ENCODE measurements at regions not wholly inside any gene's neighbourhood (a gene's known extent, or its start where the extent isn't known, plus 50 kb on each side); places are given as distances from the start of the nearest gene placed in this dataset.

DNA sequence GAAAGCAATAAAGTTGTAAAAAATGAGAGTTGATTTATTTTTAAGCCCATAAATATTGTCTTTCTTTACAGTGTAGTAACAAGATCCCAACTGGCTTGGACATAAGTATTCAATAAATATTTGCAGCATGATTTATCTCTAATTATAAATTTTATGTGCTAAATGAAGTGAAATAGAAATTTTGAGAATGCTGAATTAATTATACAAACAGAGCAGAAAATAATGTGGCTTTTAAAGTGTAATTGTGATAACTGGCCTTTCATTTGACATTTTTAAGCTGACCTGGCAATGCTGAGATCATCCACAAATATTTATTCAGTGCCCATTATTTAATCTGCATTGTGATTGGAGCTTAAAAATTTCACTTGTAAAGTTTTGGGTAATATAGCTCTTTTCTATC, 201.6 kb upstream of the NAV3 start:
- no peak for DNase-seq

DNA sequence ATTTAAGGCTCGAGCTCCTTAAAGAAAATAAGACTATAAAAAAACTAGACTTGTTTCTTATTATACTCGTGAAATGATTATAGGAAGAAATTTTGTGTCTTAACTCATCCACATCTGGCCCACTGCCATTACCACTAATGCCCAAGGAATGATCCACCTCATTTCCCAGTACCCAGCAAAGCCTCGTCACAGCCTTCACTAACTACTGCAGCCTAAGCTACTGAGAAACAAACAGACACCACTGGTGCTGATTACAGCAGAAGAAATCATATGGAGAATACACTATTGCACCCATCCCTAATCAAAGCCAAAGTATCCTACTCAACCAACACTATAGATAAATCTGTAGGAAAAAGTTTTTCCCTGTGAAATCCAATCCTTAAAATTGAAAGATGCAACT, 205.3 kb upstream of the NAV3 start:
- DNase-seq, result no peak

DNA sequence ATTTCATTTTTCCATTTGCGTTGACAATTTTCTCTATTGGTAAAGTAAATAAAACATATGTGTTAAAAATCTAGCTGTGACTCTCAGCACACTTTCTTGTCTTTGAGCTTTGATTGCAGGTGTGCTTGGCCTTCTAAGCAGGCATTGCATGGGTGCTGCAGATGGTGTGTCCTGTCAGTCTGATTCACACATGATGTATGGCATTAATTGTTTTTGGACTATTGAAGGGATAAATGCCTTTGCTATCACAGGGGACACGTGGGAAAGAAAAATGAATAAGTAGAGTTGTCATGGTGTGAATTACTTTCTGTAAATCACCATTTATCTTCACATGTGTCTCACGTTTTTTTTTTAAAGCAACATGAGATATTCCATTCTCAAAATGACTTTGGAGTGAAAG, 211.3 kb upstream of the NAV3 start:
- DNase-seq, result no peak

DNA sequence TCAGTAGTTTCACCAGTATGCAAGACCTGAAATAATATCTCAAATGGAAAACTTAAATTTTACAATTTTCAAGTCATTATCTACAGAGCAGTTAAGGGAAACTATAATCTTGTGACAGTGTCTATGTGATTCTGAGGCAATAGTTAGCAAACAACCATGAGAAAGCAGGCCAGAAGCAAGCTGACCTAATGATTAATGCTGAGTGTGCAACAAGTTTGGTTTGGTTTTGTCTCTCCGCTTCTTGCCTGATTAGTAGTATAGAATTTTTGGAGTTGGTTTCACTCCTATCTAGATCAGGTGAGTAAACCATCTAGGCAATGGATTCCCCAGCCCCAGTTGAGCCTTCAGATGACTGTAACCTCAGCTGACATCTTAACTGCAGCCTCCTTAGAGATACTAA, 212.9 kb upstream of the NAV3 start:
- no peak for DNase-seq

DNA sequence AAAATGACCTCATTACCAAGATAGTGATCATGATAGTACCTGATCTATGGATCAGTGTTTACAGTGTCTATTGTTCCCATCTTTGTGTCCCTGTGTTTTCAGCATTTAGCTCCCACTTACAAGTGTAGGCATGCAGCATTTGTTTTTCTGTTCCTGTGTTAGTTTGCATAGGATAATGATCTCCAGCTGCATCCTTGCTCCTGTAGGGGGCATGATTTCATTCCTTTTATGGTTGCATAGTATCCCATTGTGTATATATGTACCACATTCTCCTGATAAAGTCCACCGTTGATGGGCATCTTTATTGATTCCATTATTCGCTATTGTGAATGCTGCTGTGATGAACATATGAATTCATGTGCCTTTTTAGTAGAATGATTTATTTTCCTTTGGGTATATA, 215.4 kb upstream of the NAV3 start:
- no peak for DNase-seq

DNA sequence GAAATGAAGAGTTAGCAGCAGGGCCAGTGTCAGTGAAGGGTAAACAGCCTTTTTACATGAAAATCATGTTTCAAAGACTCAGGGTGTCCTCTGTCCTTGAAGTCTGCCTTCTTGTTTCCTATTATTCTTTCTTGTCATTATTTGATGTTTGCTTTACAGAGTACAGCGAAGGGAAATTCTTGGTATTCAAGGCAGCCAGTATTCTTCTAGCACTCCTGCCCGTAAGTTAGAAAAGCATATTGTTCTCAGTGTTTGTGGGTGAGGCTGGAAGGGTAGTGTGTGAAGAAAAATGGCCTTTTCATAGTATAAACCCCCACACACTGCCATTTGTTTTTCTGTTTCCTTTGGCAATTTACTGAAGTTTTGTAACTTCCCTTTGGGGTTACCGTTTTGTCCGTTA, 217.3 kb upstream of the NAV3 start:
- no peak for DNase-seq

DNA sequence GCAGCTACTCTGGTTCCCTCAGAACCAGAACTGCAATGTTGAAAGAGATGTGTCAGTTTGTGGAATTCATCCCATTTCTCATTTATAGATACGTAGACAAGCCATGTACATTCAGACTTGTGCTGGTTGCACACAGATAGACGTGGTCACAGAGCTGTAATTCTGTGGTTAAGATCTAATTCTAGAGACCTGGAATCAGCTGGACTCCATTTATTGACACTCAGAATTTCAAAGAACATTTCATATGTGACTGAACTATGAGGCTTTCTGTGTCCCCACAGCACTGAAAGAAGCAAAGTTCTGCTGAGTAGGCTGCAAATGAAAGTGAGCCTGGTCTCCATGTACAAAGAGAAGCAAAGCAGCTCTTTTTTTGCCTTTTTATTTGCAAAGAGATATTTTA, 220.2 kb upstream of the NAV3 start:
- DNase-seq, result no peak

DNA sequence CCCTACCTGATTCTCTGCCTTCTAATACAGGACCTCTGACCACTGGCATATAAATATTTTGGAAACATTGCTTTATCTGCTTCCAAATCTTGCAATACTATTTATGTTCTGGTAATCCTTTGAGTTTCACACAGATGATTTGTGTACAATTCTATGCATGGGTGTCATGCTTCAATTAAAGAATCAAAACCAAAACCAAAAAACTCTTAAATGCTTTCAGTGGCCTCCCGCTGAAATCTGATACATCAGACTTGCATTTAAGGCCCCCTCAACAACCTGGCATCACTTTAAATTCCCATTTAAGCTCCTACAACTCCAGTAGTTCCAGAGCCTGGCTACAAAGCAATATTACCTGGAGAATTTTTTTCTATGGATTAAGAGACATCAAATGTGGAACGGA, 221.7 kb upstream of the NAV3 start:
- no peak for DNase-seq

DNA sequence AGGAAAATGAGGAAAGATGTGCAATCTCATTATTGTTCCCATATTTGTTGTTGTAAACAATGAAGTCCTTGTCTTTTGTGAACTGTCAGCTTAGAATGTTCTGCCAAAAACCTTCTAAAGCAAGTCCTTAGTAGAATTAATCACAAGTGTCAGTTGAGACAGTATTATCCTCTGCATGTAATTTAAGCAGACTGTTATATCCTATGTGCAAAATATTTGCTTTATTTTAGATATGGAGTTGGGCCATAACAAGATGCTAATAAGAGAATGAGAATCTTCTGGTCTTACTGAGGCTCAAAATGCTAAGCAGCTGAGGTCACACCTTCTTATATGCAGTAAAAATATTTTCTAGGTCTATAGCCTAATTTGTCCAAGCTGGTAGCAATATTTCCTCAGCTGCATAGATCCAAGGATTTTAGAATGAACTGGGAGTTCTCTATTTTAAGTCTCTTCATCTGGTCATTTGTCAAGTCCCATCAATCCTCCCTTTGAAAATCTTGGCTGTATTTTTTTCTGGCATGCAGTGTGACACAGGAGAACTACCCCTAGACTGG, 222.3 kb upstream of the NAV3 start:
- DNase-seq, result peak; percentile 54

DNA sequence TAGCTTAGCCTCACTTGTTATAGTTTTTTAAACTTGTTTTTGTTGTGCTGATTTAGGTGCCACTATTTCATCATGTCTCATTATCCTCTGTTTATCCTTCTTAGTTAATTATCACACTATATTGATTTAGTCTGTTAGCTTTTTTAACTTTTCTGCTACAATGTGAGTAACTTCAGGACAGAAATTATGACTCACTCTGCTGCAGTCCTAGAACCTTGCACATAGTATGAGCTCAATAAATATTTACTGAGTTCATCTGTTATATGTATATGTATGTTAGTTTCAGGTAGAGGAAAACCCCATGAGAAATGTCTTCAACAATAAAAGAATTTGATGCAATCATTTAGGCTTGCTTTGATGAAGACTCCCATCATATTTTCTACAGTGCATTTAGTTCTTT, 224.3 kb upstream of the NAV3 start:
- DNase-seq, result no peak

DNA sequence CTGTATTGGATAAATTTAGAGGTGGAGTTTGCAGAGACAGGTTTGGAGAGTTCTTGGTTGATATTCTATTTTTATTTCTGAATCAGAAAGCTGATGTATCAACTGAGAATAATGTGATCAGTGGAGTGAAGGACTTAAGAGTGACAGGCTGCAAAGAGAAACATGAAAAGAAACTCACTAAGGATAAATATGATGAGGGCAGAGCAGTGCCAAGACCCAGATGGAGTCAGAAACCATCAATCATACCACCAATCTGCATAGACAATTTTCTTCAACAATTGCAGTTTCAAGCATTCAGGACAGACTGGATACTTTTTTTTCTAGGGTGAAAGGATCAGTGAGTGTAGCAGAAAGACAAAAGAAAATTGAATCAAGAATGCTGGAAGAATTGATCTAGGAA, 226.7 kb upstream of the NAV3 start:
- no peak for DNase-seq

DNA sequence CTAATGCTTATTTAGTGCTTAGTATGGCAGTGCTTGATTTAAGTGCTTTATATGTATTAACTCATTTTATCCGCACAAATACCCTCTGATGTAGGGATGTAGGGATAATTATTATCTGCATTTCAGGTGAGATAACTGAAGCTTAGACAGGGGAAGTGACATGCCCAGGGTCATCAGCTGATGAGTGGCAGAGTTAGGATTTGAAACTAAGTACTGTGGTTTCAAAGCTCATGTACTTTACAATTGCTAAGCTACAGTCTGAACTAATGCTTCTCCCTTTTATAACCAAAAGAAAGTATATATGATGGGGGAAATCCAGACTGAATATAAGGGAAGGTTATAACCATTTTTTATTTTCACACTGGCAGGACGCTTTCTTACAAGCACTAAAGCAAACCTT, 229.6 kb upstream of the NAV3 start:
- no peak for DNase-seq

DNA sequence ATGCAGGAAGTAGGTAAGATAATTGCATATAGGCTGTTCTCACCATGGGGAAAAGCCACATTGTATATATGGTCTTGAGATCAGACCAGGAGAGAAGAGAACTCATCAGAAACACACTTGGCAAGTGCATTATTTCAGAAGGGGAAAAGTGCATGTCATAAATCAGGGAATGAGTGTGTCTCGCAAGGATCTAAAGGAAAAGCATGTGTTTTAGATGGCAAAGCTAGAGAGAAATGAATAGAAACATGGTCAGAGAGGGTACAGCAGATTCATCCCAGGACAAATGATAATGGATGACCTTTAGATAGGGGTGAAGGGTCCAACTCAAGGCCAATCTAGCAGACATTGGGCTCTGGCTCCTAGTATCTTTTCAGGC, 230.2 kb upstream of the NAV3 start:
- no peak for DNase-seq

DNA sequence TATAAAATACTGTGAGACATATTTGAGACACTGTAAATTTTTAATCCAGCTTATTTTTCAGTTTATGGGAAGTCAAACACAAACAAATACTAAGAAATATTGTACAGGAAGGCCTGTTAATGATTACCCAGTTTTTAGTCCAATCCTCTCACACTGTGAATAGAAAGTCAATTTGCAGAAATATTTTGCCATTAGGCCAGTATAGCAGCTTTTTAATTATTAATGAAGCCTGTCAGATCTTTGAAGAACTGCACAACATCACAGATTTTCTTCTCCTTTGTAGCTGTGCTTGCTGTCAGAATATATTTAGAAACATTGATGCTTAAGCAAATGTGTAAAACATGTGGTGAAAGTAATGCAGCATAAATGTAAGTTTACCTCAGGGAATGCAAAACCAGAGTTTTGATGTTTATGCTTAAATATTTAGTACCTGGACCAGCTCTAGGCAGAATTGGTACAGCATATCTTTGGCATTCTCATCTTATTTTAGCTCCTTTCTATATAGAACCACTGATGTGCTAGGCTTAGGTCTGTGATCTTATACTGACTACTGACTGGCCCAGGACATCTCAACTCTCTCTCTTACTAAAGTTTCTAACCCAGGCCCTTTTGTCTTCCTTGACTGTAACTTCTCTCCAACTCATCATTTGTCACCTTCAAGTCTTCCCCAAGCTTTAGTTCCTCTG, 230.8 kb upstream of the NAV3 start:
- DNase-seq, result no peak

DNA sequence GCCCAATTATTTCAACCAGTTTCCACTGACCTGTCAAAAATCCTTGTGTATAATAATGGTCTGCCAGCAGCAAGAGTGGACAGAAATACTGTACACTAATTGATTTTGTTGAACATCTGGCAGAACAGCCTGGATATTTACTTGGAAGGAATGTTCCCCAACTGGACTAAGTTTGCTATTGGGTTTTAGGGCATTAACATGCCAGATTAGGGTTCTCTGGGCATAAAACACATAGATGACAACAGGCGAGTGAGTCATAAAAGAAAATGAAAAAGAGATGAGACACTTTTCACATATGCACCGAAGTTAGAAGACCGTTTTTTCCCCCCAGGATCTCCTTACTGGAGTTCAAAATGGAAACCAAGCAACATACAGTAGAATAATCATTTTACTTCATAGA, 236.3 kb upstream of the NAV3 start:
- no peak for DNase-seq

DNA sequence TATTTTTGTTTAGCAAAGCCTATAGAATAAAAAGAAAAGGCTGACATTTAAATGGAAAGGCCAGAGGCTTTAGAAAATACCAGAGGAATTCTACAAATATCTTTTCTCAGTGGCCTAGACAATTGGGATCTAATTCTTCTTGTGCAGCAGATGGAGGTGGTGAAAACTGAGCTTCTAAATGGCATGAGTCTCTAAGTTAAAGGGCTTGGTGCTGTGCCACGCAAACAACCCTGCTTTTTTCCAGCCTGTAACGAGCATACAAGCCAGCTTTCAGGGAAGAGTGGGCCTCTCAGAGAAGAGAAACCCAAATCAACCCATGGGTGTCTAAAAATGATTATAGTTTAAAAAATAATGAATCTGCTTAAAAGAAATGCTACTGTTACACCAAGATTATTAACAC, 237.9 kb upstream of the NAV3 start:
- no peak for DNase-seq

DNA sequence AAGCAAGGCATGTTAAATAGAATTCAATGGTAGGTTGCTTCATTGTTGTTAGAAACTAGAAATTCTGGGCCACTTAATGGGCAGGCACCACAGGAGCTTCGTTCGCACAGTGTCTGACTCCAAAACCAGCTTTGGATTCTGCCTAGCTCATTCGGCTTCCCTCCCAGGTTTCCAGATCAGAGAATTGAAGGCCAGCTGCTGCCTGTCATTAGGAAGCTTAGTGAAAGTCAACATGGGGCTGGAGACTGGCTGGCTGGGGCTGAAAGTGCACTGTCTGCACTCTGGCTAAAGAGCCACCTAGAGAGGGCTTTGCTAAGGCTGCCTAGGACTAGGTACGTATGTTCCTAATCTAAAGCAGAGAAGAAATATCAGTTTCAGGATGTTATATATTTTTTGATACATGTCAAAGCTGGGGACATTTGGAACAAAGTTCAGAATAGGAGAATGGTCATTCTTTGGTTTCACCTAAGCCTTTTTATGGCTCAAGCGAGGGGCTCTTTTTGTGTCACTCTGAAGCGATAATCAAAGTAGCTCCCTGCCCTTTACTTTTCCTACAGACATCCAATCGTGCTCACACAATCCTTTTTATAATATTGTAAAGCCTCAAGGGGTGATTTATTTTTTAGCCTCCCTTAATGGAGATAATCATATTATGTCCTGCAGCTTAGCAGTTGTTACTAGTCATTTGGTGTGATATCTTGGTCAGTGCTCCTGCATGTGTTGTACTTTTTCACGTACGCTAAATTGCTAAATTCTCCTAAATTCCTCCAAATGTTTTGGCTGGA, 238.5 kb upstream of the NAV3 start:
- DNase-seq, result no peak

DNA sequence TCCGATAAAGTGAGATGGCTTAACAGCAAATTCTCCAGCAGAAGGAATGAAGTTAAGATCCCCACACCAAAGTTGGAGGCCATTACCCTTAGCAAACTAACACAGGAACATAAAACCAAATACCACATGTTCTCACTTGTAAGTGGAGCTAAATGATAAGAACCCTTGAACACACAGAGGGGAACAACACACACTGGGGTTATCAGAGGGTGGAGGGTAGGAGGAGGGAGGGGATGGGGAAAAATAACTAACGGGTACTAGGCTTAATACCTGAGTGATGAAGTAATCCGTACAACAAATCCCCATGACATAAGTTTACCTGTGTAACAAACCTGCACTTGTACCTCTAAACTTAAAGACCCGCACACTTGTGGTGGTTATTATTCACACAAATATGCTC, 240.4 kb upstream of the NAV3 start:
- no peak for DNase-seq

DNA sequence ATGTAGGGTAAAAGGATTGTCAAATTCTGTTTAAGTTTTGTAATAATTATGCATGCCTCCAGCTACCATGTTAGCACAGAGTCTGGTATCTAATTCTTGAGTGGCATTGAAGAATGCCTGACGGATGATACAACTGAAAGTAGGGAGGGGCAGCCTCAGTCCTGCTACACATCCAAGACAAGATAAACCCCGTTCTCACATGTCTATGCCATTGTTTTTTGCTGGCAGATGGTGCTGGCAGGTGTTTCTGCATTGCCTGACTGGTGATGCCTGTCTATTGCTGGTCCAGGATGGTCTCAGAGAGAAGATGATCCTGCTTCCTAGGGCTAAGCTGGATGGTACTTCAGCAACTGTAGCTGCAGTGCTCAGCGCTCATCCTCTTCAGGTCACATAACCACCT, 245.8 kb upstream of the NAV3 start:
- no peak for DNase-seq

DNA sequence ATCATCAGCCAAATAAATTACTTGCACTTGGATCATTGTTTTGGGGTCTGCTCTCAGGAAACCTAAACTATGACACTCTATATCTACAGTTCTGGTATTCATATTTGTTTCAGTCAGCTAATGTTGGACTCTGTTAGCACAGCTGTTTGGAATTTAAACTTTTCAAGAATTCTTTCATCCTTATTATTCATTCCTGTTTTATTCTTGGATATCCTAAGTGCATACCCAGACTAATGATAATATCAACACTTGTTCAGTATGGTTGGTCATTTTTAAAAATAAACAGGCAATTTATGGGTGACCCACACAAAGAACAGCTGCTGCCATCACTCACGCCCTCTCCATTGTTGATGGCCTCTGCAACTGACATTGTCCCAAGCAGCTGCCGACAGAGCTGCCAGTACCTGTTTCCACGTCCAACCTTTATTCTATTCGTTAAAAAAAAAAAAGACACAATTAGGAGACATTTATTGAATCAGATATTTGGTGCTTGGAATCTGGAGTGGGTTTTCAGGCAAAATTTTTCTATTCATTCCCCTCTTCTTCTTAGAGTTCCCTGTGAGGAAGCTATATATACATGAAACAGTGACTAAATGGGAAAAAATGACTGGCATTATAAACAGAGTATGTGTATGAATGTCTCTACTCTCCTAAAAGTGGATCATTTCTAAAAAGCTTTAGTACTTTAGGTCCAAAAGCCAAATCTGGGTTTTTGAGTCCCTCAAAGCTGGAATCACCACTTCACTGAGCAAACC, 252.1 kb upstream of the NAV3 start:
- no peak for DNase-seq

DNA sequence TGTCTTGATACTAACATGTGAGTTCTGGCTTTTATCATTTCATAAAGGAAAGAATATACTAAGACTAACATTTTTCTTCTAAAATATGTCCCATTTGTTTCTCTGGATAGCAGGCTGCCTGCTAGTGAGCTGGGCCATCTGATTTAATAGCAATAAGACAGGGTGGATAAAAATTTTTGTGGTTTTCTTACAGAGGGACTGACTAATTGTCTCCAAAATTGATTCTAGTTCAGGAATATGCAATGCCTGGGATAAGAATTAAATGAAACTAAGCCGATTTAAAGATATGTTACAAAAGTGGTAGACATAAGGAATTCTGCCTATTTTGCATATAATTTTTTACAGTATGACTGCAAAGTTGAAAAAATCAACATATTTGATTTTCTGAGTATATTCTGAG, 252.9 kb upstream of the NAV3 start:
- no peak for DNase-seq

DNA sequence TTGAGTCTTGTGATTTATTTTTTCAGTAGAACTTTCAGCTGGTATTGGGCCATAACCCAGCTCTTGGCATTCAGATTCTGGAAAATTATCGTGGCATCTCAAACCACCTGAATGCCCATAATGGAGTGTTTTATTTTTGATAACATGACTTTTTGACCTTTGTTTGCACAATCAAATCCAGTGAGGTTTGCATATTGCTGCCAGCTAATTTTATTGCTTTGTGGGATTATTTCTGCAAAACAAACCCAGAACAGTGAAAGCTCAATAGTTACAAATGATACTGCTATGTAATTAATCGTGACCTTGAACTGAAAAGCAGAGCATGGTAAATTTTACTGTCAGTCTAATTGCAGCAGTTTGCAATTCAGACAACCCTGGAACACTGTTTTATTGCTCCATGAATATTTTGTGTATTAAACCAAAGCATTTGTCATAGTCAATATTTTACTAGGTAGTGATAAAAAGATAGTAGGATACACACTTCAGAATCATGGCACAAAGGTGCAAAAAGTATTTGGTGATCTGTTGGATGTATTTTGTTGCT, 255.2 kb upstream of the NAV3 start:
- DNase-seq, result no peak

DNA sequence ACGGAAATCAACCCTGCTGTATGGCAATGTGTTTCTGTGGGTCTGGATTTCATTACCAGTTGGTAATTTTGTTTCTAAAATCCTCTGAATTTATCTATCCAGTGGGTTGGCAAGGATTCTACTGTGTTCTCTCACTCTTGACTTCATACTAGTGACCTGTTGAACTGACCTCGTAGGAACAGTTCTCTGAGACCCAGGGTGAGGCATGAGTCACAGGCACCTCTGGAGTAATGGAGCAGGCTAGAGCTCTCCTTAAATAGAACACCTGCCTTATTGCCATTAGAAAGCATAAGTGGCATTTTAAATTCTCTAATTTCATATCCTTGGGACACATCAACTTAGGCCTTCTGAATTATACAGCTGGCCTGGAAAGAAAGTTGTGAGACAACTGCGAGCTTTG, 258.3 kb upstream of the NAV3 start:
- DNase-seq, result no peak
